HepG2 (cell line): ENCODE measurements at regions not wholly inside any gene's neighbourhood (a gene's known extent, or its start where the extent isn't known, plus 50 kb on each side); places are given as distances from the start of the nearest gene placed in this dataset.

Experiments used
- ATAC-seq: fragments of 200-7000 bp; cut with Tn5 transposase; 3 replicates; pipeline ENCODE4 v1.9.1; 2020; ENCODE audit warnings: mild to moderate bottlenecking, moderate library complexity
- BruUV-seq: library from RNA; stranded (reverse); fragments of 400-500 nt; replicated peaks from 2 replicates; lab custom pipeline; 2021; lab: Mats Ljungman, UMichigan
- CTCF ChIA-PET: fragments of 300-600 bp; formaldehyde crosslinking; extraction: SDS; loops from one replicate; lab custom pipeline; 2021; ENCODE audit warnings: low total read pairs, inconsistent platforms, low intra/inter-chr PET ratio; lab: Yijun Ruan, JAX
- POLR2A ChIA-PET: fragments of 350-600 bp; sonication (Branson Sonifier 250); formaldehyde crosslinking; loops from one replicate; lab custom pipeline; 2020; ENCODE audit warnings: antibody characterized with exemption, inconsistent platforms; lab: Yijun Ruan, JAX
- DNase-seq: peaks from one replicate; pipeline ENCODE4 v3.0.0-alpha.2; 2015; ENCODE audit warnings: low spot score
- FAIRE-seq: peaks from 3 replicates; lab custom pipeline; 2011; peaks lifted over from hg19 to GRCh38; lab: Jason Lieb, UNC
- H2AFZ ChIP-seq: one replicate; pipeline ENCODE4 v1.6.1; 2011; ENCODE audit warnings: low read length, inconsistent platforms
- H3K27ac ChIP-seq: fragments of 300-600 bp; 3 replicates; pipeline ENCODE4 v1.8.0; 2011; ENCODE audit warnings: mixed run types, mild to moderate bottlenecking, mixed read lengths, low read length, inconsistent platforms; ENCODE audit not compliant: insufficient read depth; ENCODE audit errors: extremely low read length
- H3K27me3 ChIP-seq, 2 experiments: fragments of 200-600 bp in 1 of 2; 2 replicates in 1 of 2; 3 replicates in 1 of 2; pipeline versions ENCODE4 v1.6.0 to v1.8.0; 2011; ENCODE audit warnings: low read length in 2 of 2, mild to moderate bottlenecking in 2 of 2, moderate library complexity in 2 of 2, inconsistent platforms in 1 of 2; ENCODE audit not compliant: insufficient read depth in 2 of 2, control insufficient read depth in 1 of 2
- H3K36me3 ChIP-seq, 2 experiments: fragments of 200-600 bp in 1 of 2; replicated peaks in 1 of 2; 2 replicates in 1 of 2; 3 replicates in 1 of 2; pipeline versions ENCODE4 v1.5.1 to v1.8.0; 2011; ENCODE audit warnings: low read length in 2 of 2, inconsistent platforms in 1 of 2; ENCODE audit not compliant: insufficient read depth in 2 of 2, control insufficient read depth in 1 of 2
- H3K4me1 ChIP-seq: 2 replicates; pipeline ENCODE4 v1.5.1; 2012; ENCODE audit warnings: low read length, inconsistent platforms; ENCODE audit not compliant: insufficient read depth
- H3K4me2 ChIP-seq: 2 replicates; pipeline ENCODE4 v1.6.0; 2011; ENCODE audit warnings: low read depth, low read length, inconsistent platforms
- H3K4me3 ChIP-seq, 3 experiments: fragments of 200-600 bp in 1 of 3; sonication (generic), shearing (Covaris generic) in 1 of 3; replicated peaks in 1 of 3; 2 replicates each; pipeline ENCODE4 v1.5.1; 2011 to 2016; ENCODE audit warnings: low read length in 3 of 3, inconsistent platforms in 2 of 3, low read depth in 2 of 3, mild to moderate bottlenecking in 2 of 3, control low read depth in 1 of 3, mixed read lengths in 1 of 3; ENCODE audit not compliant: insufficient read depth in 1 of 3
- H3K79me2 ChIP-seq: one replicate; pipeline ENCODE4 v1.6.1; 2011; ENCODE audit warnings: low read length, inconsistent platforms; ENCODE audit not compliant: insufficient read depth
- H3K9ac ChIP-seq: 2 replicates; pipeline ENCODE4 v1.6.0; 2011; ENCODE audit warnings: mild to moderate bottlenecking, low read depth, low read length, inconsistent platforms; ENCODE audit not compliant: insufficient read depth
- H3K9me3 ChIP-seq: 2 replicates; pipeline ENCODE4 v1.5.1; 2012; ENCODE audit warnings: mild to moderate bottlenecking, low read length
- H4K20me1 ChIP-seq: 2 replicates; pipeline ENCODE4 v1.6.0; 2011; ENCODE audit warnings: inconsistent platforms, mild to moderate bottlenecking, low read length, moderate library complexity; ENCODE audit not compliant: insufficient read depth
- MAZ ChIP-seq, 2 experiments: sonication (generic) in 1 of 2; formaldehyde crosslinking in 1 of 2; IDR thresholded peaks; 2 replicates each; pipeline versions ENCODE4 v1.5.0 to v1.6.1; 2012 to 2020; ENCODE audit warnings: low read depth in 2 of 2, mild to moderate bottlenecking in 2 of 2, borderline replicate concordance in 1 of 2, improper control_type of control experiment in 1 of 2, low read length in 1 of 2, missing genetic modification reagents in 1 of 2, moderate library complexity in 1 of 2
- TCF12 ChIP-seq, 2 experiments: fragments of 450-650 bp in 1 of 2; sonication (generic) in 1 of 2; formaldehyde crosslinking in 1 of 2; IDR thresholded peaks; 2 replicates each; pipeline versions ENCODE4 v1.6.1 to v1.8.0; 2017 to 2022; ENCODE audit warnings: antibody characterized with exemption in 1 of 2, mild to moderate bottlenecking in 1 of 2, missing genetic modification reagents in 1 of 2, moderate library complexity in 1 of 2
- ZNF577 ChIP-seq: sonication (generic); formaldehyde crosslinking; IDR thresholded peaks from 2 replicates; pipeline ENCODE4 v1.4.0; 2020; ENCODE audit warnings: mild to moderate bottlenecking, low read depth, missing genetic modification reagents, borderline replicate concordance
- in situ Hi-C: cut with HindIII; loops from 2 replicates; pipeline ENCODE4 v1.10.0; 2017; ENCODE audit warnings: low pct_unique_long_range_greater_than_20kb; ENCODE audit not compliant: extremely low pct_ligation_motif_present
- intact Hi-C: fragments of 100-400 bp; cut with micrococcal nuclease; formaldehyde crosslinking; loops from one replicate; pipeline ENCODE4 v1.10.0; 2022; ENCODE audit not compliant: unreplicated experiment
- TF ChIP-seq, protein P1 (sequence below): sonication (generic); formaldehyde crosslinking; conservative IDR thresholded peaks from 2 replicates; pipeline ENCODE4 v1.4.0; 2020; ENCODE audit warnings: mild to moderate bottlenecking, missing genetic modification reagents, moderate library complexity

DNA sequence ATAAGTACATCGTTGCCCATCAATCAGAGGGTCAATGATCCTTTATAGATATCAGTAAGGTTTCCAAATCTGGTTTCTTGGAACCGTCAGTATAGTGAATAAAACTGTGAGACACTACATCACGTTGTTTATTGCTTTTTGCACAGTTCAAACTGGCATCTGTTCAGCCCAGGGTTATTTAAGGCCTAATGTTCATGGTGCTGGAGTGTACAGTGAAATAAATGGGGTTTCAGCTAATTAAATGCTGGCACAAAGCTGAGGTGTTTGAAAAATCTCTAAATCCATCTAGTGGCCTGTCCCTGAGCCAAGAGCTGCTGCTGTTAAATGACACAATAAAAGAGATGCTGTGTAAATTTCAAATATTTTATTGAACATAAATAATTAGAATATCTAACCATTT lies 69.9 kb downstream of the RPS29 start (continued):
- TF ChIP-seq, protein P1, sequence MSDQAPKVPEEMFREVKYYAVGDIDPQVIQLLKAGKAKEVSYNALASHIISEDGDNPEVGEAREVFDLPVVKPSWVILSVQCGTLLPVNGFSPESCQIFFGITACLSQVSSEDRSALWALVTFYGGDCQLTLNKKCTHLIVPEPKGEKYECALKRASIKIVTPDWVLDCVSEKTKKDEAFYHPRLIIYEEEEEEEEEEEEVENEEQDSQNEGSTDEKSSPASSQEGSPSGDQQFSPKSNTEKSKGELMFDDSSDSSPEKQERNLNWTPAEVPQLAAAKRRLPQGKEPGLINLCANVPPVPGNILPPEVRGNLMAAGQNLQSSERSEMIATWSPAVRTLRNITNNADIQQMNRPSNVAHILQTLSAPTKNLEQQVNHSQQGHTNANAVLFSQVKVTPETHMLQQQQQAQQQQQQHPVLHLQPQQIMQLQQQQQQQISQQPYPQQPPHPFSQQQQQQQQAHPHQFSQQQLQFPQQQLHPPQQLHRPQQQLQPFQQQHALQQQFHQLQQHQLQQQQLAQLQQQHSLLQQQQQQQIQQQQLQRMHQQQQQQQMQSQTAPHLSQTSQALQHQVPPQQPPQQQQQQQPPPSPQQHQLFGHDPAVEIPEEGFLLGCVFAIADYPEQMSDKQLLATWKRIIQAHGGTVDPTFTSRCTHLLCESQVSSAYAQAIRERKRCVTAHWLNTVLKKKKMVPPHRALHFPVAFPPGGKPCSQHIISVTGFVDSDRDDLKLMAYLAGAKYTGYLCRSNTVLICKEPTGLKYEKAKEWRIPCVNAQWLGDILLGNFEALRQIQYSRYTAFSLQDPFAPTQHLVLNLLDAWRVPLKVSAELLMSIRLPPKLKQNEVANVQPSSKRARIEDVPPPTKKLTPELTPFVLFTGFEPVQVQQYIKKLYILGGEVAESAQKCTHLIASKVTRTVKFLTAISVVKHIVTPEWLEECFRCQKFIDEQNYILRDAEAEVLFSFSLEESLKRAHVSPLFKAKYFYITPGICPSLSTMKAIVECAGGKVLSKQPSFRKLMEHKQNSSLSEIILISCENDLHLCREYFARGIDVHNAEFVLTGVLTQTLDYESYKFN (CRISPR knock-in tag): no peak

DNA sequence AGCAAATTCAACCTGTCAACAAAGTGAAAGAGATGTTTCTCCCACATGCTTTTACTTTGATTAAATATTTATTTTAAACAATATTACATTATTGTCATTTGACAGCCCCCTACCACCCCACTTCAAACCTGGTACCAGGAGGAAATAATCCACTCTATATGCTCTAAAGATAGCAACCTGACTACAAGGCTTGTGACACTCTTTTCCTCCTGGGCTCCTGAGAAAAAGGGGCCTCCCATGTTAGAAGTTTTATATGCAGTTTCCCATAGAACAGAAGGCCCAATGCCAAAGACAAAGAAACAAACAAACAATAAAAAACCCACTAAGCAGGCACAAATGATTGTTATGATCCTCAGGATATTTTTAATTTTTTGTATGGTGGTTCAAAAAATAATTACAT lies 73.6 kb downstream of the RPS29 start:
- Histone ChIP-seq H3K4me2 (no peak overlapping the region), H3K27me3 (no peaks in the 10 kb centered on the region), H2AFZ (no peak overlapping the region), H3K79me2 (no peaks in the 10 kb centered on the region), H3K9ac (no peak overlapping the region), H3K4me3 (no peak overlapping the region), H3K36me3 (no peaks in the 10 kb centered on the region), H4K20me1 (no peaks in the 10 kb centered on the region), H3K27ac (no peak overlapping the region), H3K9me3 (no peaks in the 10 kb centered on the region), H3K4me1 (no peaks in the 10 kb centered on the region)
- intact Hi-C loops: no loop called here
- ChIA-PET CTCF (no interaction called here), POLR2A (no interaction called here)
- ATAC-seq (no peak), FAIRE-seq (no peak), DNase-seq (no peak)
- BruUV-seq: no TSS peak
- in situ Hi-C loops: no loop called here
- TF ChIP-seq ZNF577 (CRISPR knock-in tag) (no peak), MAZ (IDR thresholded peaks at IDR 0.05; ENCODE audit: borderline replicate concordance, low read depth, low read length) (no peak), MAZ (CRISPR knock-in tag; IDR thresholded peaks at IDR 0.05; ENCODE audit: low read depth) (no peak), TCF12 (IDR thresholded peaks at IDR 0.05) (no peak), TCF12 (CRISPR knock-in tag; IDR thresholded peaks at IDR 0.05) (no peak)
